Glomerular visceral epithelial cell (primary cell): ENCODE measurements at regions not wholly inside any gene's neighbourhood (a gene's known extent, or its start where the extent isn't known, plus 50 kb on each side); places are given as distances from the start of the nearest gene placed in this dataset.
A peak's percentile ranks its signal among the peaks of the same experiment; 100 is the strongest.

ENCODE experiments used
- DNase-seq: peaks from one replicate; pipeline ENCODE4 v3.0.0-alpha.2; 2016; ENCODE audit errors: extremely low spot score

- no peak for DNase-seq
Observed at GRCh38 chr4:108366716-108367115, 198.0 kb upstream of the LEF1 start.

- no peak for DNase-seq
Observed at GRCh38 chr4:108365551-108365950, 196.8 kb upstream of the LEF1 start.

GRCh38 chr4:108361886-108362285 lies 193.2 kb upstream of the LEF1 start:
- no peak for DNase-seq

GRCh38 chr4:108361446-108361820 lies 192.7 kb upstream of the LEF1 start:
- DNase-seq = no peak

GRCh38 chr4:108360754-108361445 lies 192.2 kb upstream of the LEF1 start:
- DNase-seq = peak; percentile 33

- no peak for DNase-seq
Observed at GRCh38 chr4:108359986-108360681, 191.4 kb upstream of the LEF1 start.

GRCh38 chr4:108359130-108359985 lies 190.6 kb upstream of the LEF1 start:
- no peak for DNase-seq

GRCh38 chr4:108355902-108356535 lies 187.3 kb upstream of the LEF1 start:
- DNase-seq = no peak

GRCh38 chr4:108355186-108355901 lies 186.6 kb upstream of the LEF1 start:
- DNase-seq = no peak

- DNase-seq = no peak
Observed at GRCh38 chr4:108352664-108353308, 184.1 kb upstream of the LEF1 start.

- peak; percentile 13 for DNase-seq
Observed at GRCh38 chr4:108351791-108352190, 183.1 kb upstream of the LEF1 start.

- no peak for DNase-seq
Observed at GRCh38 chr4:108350332-108350731, 181.6 kb upstream of the LEF1 start.

- DNase-seq = peak; percentile 35
Observed at GRCh38 chr4:108346818-108347210, 178.1 kb upstream of the LEF1 start.

GRCh38 chr4:108345862-108346817 lies 177.4 kb upstream of the LEF1 start:
- peak; percentile 75 for DNase-seq

- DNase-seq = no peak
Observed at GRCh38 chr4:108342325-108342970, 173.7 kb upstream of the LEF1 start.

- DNase-seq = peak; percentile 46
Observed at GRCh38 chr4:108337923-108338322, 169.2 kb upstream of the LEF1 start.

- peak; percentile 77 for DNase-seq
Observed at GRCh38 chr4:108336076-108336475, 167.3 kb upstream of the LEF1 start.

- no peak for DNase-seq
Observed at GRCh38 chr4:108335081-108335480, 166.3 kb upstream of the LEF1 start.

GRCh38 chr4:108334031-108334430 lies 165.3 kb upstream of the LEF1 start:
- DNase-seq = no peak
